HS-5 (cell line): ENCODE measurements at regions not wholly inside any gene's neighbourhood (a gene's known extent, or its start where the extent isn't known, plus 50 kb on each side); places are given as distances from the start of the nearest gene placed in this dataset.

ENCODE experiments used
- DNase-seq: peaks from one replicate; pipeline ENCODE4 v3.0.0-alpha.2; 2012; ENCODE audit warnings: low read depth

DNA sequence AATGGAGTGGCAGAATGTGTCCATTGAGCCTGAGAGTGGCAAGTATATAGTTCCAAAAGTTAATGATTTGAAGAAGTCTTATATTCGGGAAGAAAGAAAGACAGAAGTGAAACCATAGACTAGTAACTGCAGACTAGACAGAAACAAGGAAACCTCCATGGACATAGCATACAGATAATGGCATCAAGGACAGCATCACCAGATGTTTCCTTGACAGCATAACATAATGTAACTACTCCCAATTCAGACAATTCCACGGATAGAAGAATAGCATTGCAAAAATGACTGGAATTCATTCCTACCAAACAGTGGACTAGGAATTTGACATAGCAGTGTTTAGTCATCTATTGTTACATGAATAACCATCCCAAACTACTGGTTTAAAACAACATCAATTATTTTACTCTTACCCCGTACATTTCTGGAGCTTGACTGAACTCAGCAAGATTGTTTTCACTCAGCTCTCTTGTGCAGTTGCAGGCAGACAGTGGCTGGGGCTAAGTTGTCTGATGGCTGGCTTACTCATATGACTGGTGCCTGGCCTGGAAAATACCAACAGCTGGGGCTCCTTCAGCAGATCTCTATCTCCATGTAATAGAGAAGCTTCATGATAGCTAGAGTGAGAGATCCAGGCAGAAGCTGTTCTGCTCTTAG lies 109.7 kb upstream of the GADL1 start:
- DNase-seq = peak; percentile 88

DNA sequence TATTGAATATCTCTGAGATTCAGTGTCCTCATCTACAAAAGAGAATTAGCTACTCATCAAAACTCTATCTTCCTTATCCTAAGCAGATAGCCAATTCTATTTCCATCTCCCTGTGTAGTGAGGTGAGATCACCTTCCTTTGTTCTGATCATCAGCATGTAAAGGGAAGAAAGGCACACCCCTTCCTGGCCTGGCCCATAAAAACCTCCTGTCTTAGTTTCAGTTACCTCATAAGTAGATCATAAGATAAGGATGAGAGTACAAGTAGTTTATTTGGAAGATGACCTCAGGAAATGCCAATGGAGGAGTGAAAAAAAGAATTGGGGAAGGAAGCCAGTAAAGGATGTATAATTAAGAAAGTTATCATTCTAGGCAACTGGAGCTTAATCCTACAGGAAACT lies 114.5 kb upstream of the GADL1 start:
- DNase-seq = peak; percentile 33

DNA sequence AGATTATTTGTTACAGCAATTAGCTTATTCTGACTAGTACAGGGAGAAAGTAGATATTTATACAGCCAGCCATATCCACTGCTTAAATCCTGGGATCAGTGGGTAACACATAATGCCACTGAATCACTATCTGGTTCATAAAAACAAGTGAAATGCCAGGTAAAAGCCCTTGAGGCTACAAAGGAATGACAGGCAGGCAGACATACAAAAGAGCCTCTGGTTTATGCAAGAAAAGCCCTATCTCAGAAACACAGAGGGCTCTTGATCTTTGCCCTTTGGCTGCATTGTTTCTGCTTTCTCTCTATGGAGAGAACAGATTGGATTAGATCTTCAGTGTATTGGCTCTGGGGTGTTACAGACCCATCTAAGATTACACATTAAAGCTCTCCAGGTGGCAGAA lies 115.4 kb upstream of the GADL1 start:
- DNase-seq = no peak

DNA sequence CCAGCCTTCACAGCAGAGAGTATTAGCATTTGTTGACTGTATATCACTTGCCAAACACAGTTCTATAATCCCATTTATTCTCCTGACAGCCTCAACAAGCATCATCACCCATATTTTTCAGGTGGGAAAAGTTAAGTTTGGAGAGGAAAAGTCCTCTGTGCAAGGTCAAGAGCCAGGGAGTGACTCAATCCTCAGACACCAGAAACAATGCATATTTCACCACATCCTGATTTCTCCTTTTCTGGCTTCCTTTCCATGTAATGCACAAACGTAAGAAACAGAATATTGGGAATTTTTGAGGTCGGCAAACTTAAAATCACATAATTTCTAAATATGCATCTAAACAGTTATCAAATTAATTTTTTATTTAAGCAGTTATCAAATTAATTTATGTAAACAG lies 116.0 kb upstream of the GADL1 start:
- peak; percentile 63 for DNase-seq

DNA sequence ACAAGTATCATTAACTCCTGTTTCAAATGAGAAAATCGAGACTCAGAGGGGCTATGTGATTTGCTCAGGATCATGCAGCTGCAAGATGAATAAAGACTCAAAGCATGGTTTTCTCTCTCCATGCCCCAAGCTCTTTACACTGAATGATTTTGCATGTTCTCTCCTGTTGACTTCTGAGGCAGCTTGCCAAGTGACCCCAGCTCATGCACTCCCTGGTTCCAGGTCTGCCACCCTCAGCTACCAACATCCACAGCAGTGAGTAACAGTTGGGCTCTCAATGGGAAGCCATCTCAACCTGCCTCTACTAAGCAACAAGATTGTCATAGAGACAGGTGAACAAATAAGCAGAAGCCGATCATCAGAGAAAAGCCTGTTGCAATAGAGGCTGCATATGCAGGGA lies 116.9 kb upstream of the GADL1 start:
- no peak for DNase-seq

DNA sequence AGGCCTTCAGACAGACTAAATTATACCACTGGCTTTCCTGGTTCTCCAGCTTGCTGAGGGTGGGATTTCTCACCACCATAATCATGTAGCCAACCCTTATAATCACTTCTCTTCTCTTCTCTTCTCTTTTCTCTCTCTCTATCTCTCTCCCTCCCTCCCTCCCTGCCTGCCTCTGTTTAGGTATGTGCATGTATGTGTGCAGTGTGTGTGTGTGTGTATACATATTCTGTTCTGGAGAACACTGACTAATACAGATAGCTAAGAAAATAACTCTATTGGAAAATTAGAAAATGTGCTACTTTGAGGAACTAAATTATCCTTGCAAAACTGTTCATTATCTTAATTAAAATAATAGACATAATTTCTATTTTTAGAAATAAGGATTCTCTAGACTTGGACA lies 118.6 kb upstream of the GADL1 start:
- no peak for DNase-seq

DNA sequence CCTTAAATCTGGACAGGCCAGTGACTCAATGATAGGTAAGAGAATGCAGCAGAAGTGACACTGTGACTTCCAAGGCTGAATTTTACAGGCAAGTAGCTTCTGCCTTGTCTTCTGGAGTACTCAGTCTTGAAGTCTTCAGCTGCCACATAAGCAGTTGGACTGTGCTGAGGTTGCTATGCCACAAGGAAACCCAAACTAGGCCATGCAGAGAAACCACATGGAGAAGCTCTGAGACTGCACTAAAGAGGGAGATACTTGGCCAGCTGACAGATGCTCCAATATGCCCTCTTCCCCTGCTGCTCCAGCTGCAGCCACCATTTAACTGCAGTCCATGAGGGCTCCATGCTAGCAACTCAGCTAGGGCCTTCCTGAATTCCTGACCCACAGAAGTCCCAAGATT lies 119.4 kb upstream of the GADL1 start:
- DNase-seq = no peak

DNA sequence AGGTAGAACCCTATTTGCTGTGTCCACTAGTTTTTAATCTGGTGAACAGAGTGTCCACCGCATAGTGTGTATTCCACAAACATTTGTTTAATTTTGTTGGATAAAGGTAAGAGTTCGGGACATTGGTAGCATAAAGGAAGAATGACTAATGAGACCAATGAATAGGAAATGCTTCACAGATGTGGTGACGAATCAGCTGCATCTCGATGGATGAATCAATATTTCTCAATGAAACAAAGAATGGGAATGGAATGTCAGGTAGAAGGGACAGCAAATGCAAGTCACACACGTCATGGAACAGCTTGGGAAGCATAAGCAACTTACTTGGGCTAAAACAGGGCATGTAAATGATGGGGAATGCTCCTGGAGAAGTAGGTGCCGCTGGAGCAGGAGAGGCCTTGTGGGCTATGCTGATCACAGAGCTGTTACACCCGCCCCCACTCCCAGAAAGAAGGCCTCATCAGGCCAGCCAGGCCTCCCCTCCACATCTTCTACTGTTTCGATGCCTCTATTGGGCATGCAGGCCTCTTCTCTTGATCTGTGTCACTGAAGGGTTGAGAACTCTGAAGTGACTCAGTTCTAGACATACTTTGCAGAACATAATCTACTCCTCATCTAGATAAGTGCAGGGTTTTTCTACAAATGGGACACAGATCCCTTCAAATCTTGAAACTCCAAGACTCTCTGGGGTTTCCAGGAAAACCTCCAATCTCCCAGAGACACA lies 120.0 kb upstream of the GADL1 start:
- peak; percentile 83 for DNase-seq

DNA sequence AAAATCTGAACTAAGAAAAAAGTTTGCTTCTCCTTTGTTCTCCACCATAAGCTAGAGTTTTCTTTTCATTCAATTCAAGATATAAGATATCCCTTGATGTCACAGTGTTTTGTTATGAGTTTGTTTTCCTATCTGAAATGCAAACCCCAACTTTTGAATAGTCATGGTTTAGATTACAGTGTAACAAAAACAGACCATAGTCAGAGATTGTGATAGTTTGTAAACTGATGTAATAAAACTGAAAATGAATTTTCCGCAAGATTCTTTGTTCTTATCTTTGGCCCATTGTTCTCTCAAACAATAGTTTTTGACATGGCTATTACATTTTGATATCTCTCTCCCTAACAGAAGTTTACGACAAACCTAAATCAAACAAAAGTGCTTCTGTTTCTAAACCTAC lies 121.7 kb upstream of the GADL1 start:
- no peak for DNase-seq

DNA sequence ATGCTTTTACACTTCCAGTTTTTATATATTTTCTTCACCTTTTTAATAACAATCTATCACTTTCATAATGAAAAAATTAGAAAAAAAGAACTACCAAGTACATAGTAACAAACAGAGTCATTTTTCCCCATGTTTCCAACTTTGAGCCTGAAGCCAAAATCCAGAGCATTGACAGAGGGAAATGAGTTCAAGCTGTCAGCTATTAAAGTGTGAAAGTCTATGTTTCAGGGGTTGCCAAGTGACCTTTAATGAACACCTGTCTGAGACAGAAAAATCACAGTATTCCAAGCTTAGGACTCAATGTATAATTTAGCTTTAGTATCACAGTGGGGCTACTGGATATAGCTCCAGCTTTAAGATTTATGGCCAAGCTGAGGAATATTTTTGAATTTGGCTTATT lies 128.3 kb upstream of the GADL1 start:
- no peak for DNase-seq

DNA sequence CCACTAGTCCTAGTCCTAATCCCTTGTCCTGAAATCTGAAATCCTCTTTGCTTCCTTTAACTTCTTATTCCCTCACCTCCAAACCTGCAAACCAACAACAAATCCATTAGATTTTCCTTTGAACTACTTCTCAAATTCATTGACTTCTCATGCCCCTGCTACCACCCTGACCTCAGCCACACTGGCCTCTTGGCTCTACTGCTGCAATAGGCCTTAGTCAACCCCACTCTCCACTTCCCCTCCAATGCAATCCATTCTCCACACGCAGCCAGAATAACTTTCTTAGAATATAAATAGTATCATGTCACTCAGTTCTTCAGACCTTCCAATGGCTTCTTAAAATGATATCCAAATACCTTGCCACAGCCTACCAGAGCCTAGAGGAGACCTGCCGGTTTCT lies 131.1 kb upstream of the GADL1 start:
- no peak for DNase-seq

DNA sequence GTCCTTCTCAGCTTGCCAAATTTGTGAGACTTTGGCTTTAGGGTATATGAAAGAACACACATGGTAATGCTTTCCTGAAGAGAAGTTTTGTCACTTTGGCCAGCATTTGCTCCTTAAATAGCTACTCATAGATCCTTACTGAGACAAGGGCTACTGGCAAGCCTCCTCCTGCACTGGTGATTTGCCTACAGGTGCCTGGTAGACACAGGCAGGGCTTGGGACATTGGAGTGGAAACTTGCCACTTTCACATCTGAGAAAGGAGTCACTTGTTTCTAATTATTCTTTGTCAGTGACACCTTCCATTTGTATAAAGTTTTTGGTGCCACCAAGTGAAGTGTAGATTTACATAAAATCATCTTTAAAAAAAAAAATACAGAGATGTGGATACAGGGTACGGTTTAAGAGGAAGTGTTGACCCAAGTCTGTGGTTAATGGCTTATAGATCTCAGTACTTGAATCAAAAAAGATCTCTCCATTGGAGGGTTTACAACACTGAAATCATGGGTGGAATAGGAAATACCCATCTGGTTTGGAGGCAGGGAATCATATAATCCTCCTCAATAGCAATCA lies 132.8 kb upstream of the GADL1 start:
- no peak for DNase-seq

DNA sequence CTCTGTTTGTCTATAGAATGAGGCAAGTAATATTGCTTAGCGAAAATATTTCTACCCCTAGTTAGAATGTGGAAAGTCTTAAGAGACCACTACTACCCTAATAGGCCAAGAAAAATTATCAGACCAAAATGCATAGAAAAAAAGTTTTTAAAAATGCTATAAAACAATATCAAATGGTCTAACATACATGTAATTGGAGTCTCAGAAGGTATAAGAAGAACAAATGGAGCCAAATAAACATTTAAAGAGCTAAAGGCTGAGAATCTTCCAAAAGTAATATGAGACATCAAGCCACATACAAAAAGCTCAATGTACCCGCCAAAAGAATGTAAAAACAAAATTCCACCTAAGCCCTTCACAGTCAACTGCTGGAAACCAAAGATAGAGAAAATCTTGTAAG lies 133.5 kb upstream of the GADL1 start:
- DNase-seq = no peak

DNA sequence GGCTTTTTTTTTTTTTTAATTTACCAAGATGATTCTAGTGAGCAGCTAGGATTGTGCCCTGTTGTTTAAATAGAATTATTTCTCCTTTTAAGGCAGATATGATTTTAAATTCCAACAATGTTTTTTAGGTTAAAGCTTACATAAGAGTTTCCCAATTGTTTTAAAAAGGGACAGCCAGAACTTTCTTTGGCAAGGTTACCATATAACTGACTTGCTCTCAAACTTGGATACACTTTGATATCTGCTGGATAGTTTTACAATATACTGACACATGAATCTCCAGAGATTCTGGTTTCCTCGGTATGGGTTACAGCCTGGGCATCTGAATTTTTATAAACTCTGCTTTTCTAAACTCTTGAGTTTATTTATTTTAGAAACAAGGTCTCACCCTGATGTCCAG lies 134.3 kb upstream of the GADL1 start:
- DNase-seq = no peak

DNA sequence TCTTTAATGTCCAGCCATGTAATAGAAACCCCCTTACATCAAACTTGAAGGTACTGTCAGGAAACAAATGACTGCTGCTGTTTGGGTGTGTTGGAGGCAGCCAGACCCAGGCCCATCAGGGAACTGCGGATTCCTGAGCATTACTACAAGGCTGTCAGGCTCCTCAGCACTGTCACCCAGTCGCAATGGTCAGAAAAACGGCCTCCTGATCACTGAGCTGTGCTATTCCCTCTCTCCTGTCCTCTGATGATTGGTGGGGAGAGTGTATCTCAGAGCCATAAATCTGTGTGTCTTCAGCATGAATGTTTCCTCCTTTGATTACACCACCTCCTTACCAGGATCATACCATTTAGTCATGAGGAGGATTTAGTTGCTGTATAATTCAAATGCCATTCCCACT lies 135.2 kb upstream of the GADL1 start:
- DNase-seq = no peak

DNA sequence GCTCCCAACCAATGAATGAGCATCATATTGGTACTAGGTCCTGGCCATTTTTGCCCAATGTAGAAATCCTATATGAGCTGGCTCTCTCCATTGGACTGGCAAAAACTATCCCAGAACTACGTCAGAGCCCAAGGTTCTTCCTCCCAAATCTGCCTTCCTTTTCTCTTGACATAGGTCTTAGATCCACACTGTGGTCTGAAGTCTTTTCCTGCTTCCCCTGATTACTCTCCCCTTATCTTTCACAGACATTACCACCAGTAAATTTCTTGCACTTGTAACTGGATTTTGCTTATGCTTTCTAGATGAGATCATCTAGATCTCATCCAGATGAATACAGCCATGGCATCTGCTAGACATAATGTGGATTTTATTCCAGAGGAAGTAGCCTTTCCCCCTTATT lies 141.2 kb upstream of the GADL1 start:
- no peak for DNase-seq

DNA sequence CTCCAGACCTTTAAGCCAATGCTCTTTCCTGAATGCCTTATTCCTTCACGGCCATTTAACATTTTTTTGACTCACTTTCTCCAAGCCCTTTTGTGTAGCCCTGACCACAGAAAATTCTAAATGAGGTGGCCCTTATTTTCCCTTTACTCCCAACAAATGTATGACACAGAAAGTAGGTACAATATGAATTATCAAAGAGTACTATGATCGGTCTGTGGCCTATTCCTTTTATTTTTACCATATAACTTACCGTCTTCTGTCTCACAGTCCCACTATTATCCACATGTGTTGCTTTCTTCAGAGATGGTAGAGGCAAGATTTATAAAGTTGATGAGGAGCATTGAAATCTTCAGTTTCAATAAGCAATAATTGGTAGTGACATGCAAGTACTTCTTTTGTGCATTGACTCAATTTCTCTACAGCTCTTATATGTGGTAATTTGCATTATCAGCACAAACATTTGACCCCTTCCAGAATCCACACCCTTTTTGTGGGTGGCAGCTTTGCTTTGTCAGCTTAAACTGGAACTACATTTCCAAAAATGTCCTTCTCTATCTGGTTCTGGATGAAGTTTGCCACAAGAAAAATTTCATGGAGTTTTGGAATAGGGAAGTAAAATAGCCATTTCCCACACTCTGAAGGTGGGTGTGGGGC lies 143.8 kb upstream of the GADL1 start:
- DNase-seq = no peak

DNA sequence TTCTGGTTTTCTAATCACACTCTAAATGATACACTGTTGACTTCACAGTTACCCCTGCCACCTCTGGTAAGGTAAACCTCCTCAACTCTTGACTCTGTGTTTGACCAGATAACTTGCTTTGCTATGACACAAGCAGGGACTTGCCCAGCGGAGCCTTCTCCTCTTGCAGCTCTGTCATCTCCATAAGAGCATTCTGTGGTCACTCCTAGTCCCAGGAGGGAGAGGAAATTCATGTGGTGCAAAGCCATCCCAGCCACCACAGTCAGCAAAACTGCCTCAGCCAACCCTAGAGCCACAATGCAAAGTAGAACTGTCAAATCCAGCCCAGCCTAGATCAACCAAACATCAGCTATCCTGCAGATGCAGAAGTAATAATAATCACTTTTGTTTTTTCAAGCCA lies 144.7 kb upstream of the GADL1 start:
- DNase-seq = no peak

DNA sequence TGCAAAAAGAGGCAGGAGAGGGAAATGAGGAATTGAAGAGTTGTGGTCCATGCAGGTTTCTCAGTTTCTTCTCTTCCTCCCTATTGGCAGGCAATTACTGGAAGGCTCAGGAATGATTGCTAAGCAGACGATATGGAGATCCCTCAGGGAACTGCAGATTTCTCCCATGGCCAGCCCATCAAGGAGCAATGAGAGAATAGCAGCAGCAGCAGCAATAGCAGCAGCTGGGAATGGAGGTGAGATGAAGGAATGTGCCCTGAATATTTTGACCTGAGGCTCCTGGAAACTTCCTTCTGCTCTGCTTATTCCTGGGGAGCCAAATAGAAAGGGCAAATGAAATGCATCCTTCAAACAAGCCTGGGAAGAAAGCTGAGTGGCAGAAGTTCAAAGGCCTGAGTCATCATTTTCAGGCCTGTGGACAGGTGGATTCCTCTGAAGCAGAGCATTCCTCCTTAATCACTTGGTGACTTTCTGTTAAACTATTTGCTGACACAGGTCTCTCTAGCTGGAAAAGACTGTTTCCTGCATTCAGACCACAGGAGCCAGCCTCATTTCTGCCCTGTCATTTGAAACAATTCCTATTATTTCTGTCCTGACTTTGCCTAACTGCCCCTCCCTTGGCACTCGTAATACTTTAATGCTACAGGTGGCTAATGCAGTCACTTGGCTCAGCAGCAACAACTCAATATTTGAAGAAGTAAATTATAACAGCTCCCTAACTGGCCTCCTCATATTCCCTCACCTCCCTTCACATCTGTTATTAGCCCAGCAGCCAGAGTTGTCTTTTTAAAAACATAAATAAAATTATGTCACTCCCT lies 146.9 kb upstream of the GADL1 start:
- peak; percentile 86 for DNase-seq

DNA sequence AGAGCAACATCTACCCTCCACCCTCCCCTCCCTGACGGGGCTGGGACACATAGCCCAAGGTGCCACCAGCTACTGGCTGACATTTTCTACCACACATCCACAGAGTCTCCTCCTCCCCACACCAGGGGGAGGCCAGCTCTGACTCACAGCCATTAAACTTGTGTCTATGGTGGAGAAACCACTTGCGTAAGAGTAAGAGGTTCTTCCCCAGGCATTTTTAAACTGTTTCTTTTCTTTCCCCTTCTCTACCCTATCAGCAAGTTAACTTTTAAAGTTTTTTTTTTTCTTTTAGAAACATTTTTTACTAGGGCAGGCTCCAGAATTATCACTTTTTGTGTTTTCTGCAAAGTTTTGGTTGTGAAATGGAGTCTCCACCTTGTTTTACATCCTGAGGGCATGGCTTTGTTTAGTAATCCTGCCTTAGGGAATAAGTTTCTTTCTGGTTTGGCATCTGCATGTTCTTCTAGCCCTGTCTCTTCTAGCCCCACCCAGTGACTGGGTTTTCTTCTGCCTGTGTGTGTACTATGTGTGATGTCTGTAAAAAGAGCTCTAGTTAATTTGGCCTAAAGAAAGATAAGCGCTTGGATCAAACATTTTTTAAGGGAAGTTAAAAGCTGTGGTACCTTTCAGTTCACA lies 148.8 kb upstream of the GADL1 start:
- DNase-seq = no peak

DNA sequence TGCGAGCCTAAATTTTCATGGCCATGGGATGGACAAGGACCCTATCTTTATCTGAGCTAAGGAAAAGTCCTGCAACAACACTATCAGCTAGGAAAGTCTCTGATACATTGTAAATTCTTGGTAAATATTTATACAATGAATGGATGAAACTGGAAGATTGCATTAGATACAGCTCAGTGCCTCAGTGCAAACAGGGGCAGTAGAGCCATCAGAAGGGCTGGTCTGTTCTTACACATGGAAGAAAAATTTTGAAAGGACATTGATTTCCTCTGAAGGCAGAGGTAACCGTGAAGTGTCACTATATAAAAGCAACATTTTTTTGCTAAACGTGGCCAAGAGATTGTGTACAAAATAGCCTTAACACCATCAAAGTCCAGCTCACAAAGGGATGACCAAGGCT lies 153.2 kb upstream of the GADL1 start:
- DNase-seq = no peak

DNA sequence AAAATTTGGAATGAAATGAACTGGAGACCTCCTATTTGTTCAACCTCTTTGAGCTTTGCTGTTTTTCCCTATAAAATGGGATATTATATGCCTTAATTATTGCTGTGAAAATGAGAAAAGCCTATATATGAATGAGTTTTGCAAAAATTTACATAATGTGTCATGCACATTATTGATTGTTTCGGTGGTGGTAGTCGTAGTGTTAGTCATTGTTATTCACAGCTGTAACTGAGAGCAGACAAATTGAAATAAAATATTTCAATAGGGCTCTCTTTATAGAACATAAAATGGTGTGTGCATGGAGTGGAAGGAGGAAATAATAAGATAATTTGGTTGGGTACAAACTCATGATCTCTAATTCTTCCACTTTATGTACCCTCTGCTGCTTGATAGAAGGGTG lies 153.7 kb upstream of the GADL1 start:
- DNase-seq = no peak
